GM11168 (cell line): ENCODE measurements at regions not wholly inside any gene's neighbourhood (a gene's known extent, or its start where the extent isn't known, plus 50 kb on each side); places are given as distances from the start of the nearest gene placed in this dataset.

Experiments
- in situ Hi-C: fragments of 300-500 bp; cut with MboI; formaldehyde crosslinking; loops from one replicate; pipeline ENCODE4 v1.12.0; 2022; ENCODE audit warnings: low sequenced_read_pairs; ENCODE audit not compliant: unreplicated experiment

GRCh38 chr2:172345956-172346555 lies 81.3 kb upstream of the ITGA6 start:
- in situ Hi-C loops: no loop called here

- in situ Hi-C loops: no loop called here
Observed at GRCh38 chr2:172348555-172349288, 78.7 kb upstream of the ITGA6 start.

- in situ Hi-C loops: no loop called here
Observed at GRCh38 chr2:172350839-172351479, 76.4 kb upstream of the ITGA6 start.

GRCh38 chr2:172351586-172351985 lies 75.8 kb upstream of the ITGA6 start:
- in situ Hi-C loops: no loop called here

GRCh38 chr2:172354347-172354746 lies 73.0 kb upstream of the ITGA6 start:
- in situ Hi-C loops: no loop called here

- in situ Hi-C loops: no loop called here
Observed at GRCh38 chr2:172357442-172357841, 69.9 kb upstream of the ITGA6 start.

GRCh38 chr2:172358691-172359556 lies 68.5 kb upstream of the ITGA6 start:
- in situ Hi-C loops: no loop called here

GRCh38 chr2:172361360-172361759 lies 66.0 kb upstream of the ITGA6 start:
- in situ Hi-C loops: no loop called here

- in situ Hi-C loops: no loop called here
Observed at GRCh38 chr2:172361840-172362239, 65.5 kb upstream of the ITGA6 start.

GRCh38 chr2:172364261-172364660 lies 63.1 kb upstream of the ITGA6 start:
- in situ Hi-C loops: no loop called here

GRCh38 chr2:172366596-172367150 lies 60.7 kb upstream of the ITGA6 start:
- in situ Hi-C loops: no loop called here

- in situ Hi-C loops: no loop called here
Observed at GRCh38 chr2:172370821-172371455, 56.4 kb upstream of the ITGA6 start.

GRCh38 chr2:172372436-172372835 lies 55.0 kb upstream of the ITGA6 start:
- in situ Hi-C loops: no loop called here

- in situ Hi-C loops: no loop called here
Observed at GRCh38 chr2:172373076-172373475, 54.3 kb upstream of the ITGA6 start.

- in situ Hi-C loops: no loop called here
Observed at GRCh38 chr2:172373766-172374165, 53.6 kb upstream of the ITGA6 start.

GRCh38 chr2:172374318-172375240 lies 52.8 kb upstream of the ITGA6 start:
- in situ Hi-C loops: no loop called here

GRCh38 chr2:172375251-172375650 lies 52.1 kb upstream of the ITGA6 start:
- in situ Hi-C loops: no loop called here

- in situ Hi-C loops: no loop called here
Observed at GRCh38 chr2:172376016-172376415, 51.4 kb upstream of the ITGA6 start.
